HepG2 (cell line): ENCODE measurements at regions not wholly inside any gene's neighbourhood (a gene's known extent, or its start where the extent isn't known, plus 50 kb on each side); places are given as distances from the start of the nearest gene placed in this dataset.

Source experiments
- FOXK2 ChIP-seq: fragments of 450-650 bp; IDR thresholded peaks from 2 replicates; pipeline ENCODE4 v1.6.1; 2016
- RELA ChIP-seq: sonication (generic); formaldehyde crosslinking; IDR thresholded peaks from 2 replicates; pipeline ENCODE4 v1.4.0; 2020; ENCODE audit warnings: missing genetic modification reagents
- REPIN1 ChIP-seq: sonication (generic); formaldehyde crosslinking; IDR thresholded peaks from 2 replicates; pipeline ENCODE4 v1.8.0; 2022; ENCODE audit warnings: missing genetic modification reagents, low read depth, mild to moderate bottlenecking, borderline replicate concordance
- YY1 ChIP-seq: IDR thresholded peaks from 2 replicates; pipeline ENCODE4 v1.6.1; 2011; ENCODE audit warnings: low read length, low read depth, moderate library complexity, mild to moderate bottlenecking; ENCODE audit not compliant: insufficient read depth, insufficient replicate concordance
- ZSCAN30 ChIP-seq: sonication (generic); formaldehyde crosslinking; IDR thresholded peaks from 2 replicates; pipeline ENCODE4 v1.5.0; 2020; ENCODE audit warnings: mild to moderate bottlenecking, missing genetic modification reagents

- no peak for TF ChIP-seq ZSCAN30 (CRISPR knock-in tag)
- no peak for TF ChIP-seq FOXK2
- TF ChIP-seq REPIN1 = no peak
- TF ChIP-seq RELA (CRISPR knock-in tag) = no peak
- TF ChIP-seq YY1 = no peak
Observed at GRCh38 chr4:175280153-175280552, 362.0 kb downstream of the ADAM29 start.
